Parathyroid adenoma (tissue), 2 donors: ENCODE measurements at regions not wholly inside any gene's neighbourhood (a gene's known extent, or its start where the extent isn't known, plus 50 kb on each side); places are given as distances from the start of the nearest gene placed in this dataset.

Experiments
- H2AFZ ChIP-seq: fragments of 300-600 bp; sonication (generic); one replicate; pipeline ENCODE4 v1.7.0; 2017; ENCODE audit warnings: antibody characterized with exemption, mild to moderate bottlenecking
- H3K27ac ChIP-seq: fragments of 300-600 bp; sonication (generic); one replicate; pipeline ENCODE4 v1.7.0; 2017
- H3K27me3 ChIP-seq: fragments of 300-600 bp; sonication (generic); one replicate; pipeline ENCODE4 v1.7.0; 2017; ENCODE audit warnings: low read length; ENCODE audit not compliant: control insufficient read depth, insufficient read depth
- H3K36me3 ChIP-seq: fragments of 300-600 bp; sonication (generic); one replicate; pipeline ENCODE4 v1.7.0; 2017; ENCODE audit warnings: low read length; ENCODE audit not compliant: control insufficient read depth, insufficient read depth
- H3K4me1 ChIP-seq: fragments of 300-600 bp; sonication (generic); one replicate; pipeline ENCODE4 v1.7.0; 2017; ENCODE audit warnings: control low read depth
- H3K4me2 ChIP-seq: fragments of 300-600 bp; sonication (generic); one replicate; pipeline ENCODE4 v1.7.0; 2017; ENCODE audit warnings: low read length
- H3K4me3 ChIP-seq: fragments of 300-600 bp; sonication (generic); one replicate; pipeline ENCODE4 v1.7.0; 2017; ENCODE audit warnings: low read depth, low read length
- H3K79me2 ChIP-seq: fragments of 300-600 bp; sonication (generic); one replicate; pipeline ENCODE4 v1.7.0; 2017; ENCODE audit warnings: control low read depth
- H3K9ac ChIP-seq: fragments of 300-600 bp; sonication (generic); one replicate; pipeline ENCODE4 v1.7.0; 2017; ENCODE audit warnings: mild to moderate bottlenecking
- H3K9me3 ChIP-seq: fragments of 300-600 bp; sonication (generic); one replicate; pipeline ENCODE4 v1.7.0; 2017; ENCODE audit warnings: low read length; ENCODE audit not compliant: control insufficient read depth
- CTCF ChIP-seq: fragments of 300-600 bp; sonication (generic); IDR thresholded peaks from one replicate; pipeline ENCODE4 v1.7.0; 2017; ENCODE audit warnings: antibody characterized with exemption, mild to moderate bottlenecking
- donor health status: primary hyperparathyroidism.

- TF ChIP-seq CTCF = no peak
- H3K27me3 ChIP-seq = no peaks in the 10 kb centered on the region
- no peaks in the 10 kb centered on the region for H3K4me1 ChIP-seq
- no peaks in the 10 kb centered on the region for H3K79me2 ChIP-seq
- H3K4me2 ChIP-seq = no peak overlapping the region
- no peak overlapping the region for H2AFZ ChIP-seq
- H3K9ac ChIP-seq = no peak overlapping the region
- no peaks in the 10 kb centered on the region for H3K36me3 ChIP-seq
- H3K27ac ChIP-seq = no peak overlapping the region
- H3K4me3 ChIP-seq = no peak overlapping the region
- no peaks in the 10 kb centered on the region for H3K9me3 ChIP-seq
These were observed 709.7 kb downstream of the PTPRU start for GRCh38 chr1:29946057-29946456.

- TF ChIP-seq CTCF = no peak
- no peaks in the 10 kb centered on the region for H3K9me3 ChIP-seq
- H3K4me3 ChIP-seq = no peak overlapping the region
- no peak overlapping the region for H2AFZ ChIP-seq
- no peaks in the 10 kb centered on the region for H3K27me3 ChIP-seq
- H3K4me2 ChIP-seq = no peak overlapping the region
- no peak overlapping the region for H3K9ac ChIP-seq
- no peaks in the 10 kb centered on the region for H3K4me1 ChIP-seq
- no peak overlapping the region for H3K27ac ChIP-seq
- no peaks in the 10 kb centered on the region for H3K36me3 ChIP-seq
- H3K79me2 ChIP-seq = no peaks in the 10 kb centered on the region
These were observed 709.1 kb downstream of the PTPRU start for GRCh38 chr1:29945426-29945825.

- Histone ChIP-seq H3K36me3 (no peaks in the 10 kb centered on the region), H3K9ac (no peak overlapping the region), H3K9me3 (no peaks in the 10 kb centered on the region), H3K27ac (no peak overlapping the region), H3K27me3 (no peaks in the 10 kb centered on the region), H3K4me3 (no peak overlapping the region), H3K4me1 (no peaks in the 10 kb centered on the region), H3K4me2 (no peak overlapping the region), H2AFZ (no peak overlapping the region), H3K79me2 (no peaks in the 10 kb centered on the region)
- TF ChIP-seq CTCF = no peak
These were observed 708.1 kb downstream of the PTPRU start for GRCh38 chr1:29944253-29944905.

- Histone ChIP-seq H3K79me2 (no peaks in the 10 kb centered on the region), H3K4me1 (no peaks in the 10 kb centered on the region), H3K27me3 (no peaks in the 10 kb centered on the region), H2AFZ (no peak overlapping the region), H3K9ac (no peak overlapping the region), H3K4me3 (no peak overlapping the region), H3K4me2 (no peak overlapping the region), H3K9me3 (no peaks in the 10 kb centered on the region), H3K36me3 (no peaks in the 10 kb centered on the region), H3K27ac (no peak overlapping the region)
- no peak for TF ChIP-seq CTCF
These were observed 706.7 kb downstream of the PTPRU start for GRCh38 chr1:29943034-29943433.

- Histone ChIP-seq H3K4me3 (no peak overlapping the region), H2AFZ (no peak overlapping the region), H3K79me2 (no peaks in the 10 kb centered on the region), H3K9ac (no peak overlapping the region), H3K9me3 (no peaks in the 10 kb centered on the region), H3K27me3 (no peaks in the 10 kb centered on the region), H3K36me3 (no peaks in the 10 kb centered on the region), H3K4me1 (no peaks in the 10 kb centered on the region), H3K4me2 (no peak overlapping the region), H3K27ac (no peak overlapping the region)
- TF ChIP-seq CTCF = no peak
These were observed 702.8 kb downstream of the PTPRU start for GRCh38 chr1:29939079-29939478.
